Transverse colon (tissue), 4 donors: ENCODE measurements at regions not wholly inside any gene's neighbourhood (a gene's known extent, or its start where the extent isn't known, plus 50 kb on each side); places are given as distances from the start of the nearest gene placed in this dataset.

Experiments
- DNase-seq: peaks from one replicate; pipeline ENCODE4 v3.0.0-alpha.2; 2019
- H3K27ac ChIP-seq, 4 donors: fragments of 200-600 bp; sonication (generic); 2 replicates each; pipeline ENCODE4 v1.5.1; 2016 to 2018; ENCODE audit warnings: inconsistent platforms in 4 of 4
- H3K27me3 ChIP-seq: fragments of 200-600 bp; sonication (generic); 2 replicates; pipeline ENCODE4 v1.5.1; 2017; ENCODE audit warnings: inconsistent platforms
- H3K36me3 ChIP-seq, 4 donors: fragments of 200-600 bp; sonication (generic); 2 replicates each; pipeline ENCODE4 v1.5.1; 2017 to 2019; ENCODE audit warnings: inconsistent platforms in 4 of 4
- H3K4me1 ChIP-seq, 4 donors: fragments of 200-600 bp; sonication (generic); 2 replicates each; pipeline ENCODE4 v1.5.1; 2017 to 2020; ENCODE audit warnings: inconsistent platforms in 4 of 4
- H3K4me3 ChIP-seq, 4 donors: fragments of 200-600 bp; sonication (generic); 1 replicate in 1 of 4; 2 replicates in 3 of 4; pipeline versions ENCODE4 v1.5.1 to v1.6.1; 2017 to 2019; ENCODE audit warnings: inconsistent platforms in 4 of 4
- H3K9me3 ChIP-seq, 2 donors: fragments of 200-600 bp; sonication (generic); 2 replicates each; pipeline ENCODE4 v1.5.1; 2017 to 2019; ENCODE audit warnings: inconsistent platforms in 2 of 2
- CTCF ChIP-seq, 5 experiments: fragments of 200-600 bp in 3 of 5; fragments of 450-650 bp in 2 of 5; sonication (generic) in 3 of 5; IDR thresholded peaks; 1 replicate in 2 of 5; 2 replicates in 3 of 5; pipeline ENCODE4 v1.5.1; 2016 to 2017; ENCODE audit warnings: antibody characterized with exemption in 5 of 5, inconsistent platforms in 3 of 5, mild to moderate bottlenecking in 2 of 5, moderate library complexity in 1 of 5
- EP300 ChIP-seq: sonication (generic); formaldehyde crosslinking; IDR thresholded peaks from one replicate; pipeline ENCODE4 v1.6.1; 2017; ENCODE audit warnings: antibody characterized with exemption, low read depth
- POLR2A ChIP-seq: fragments of 450-650 bp; IDR thresholded peaks from one replicate; pipeline ENCODE4 v1.6.1; 2016; ENCODE audit warnings: antibody characterized with exemption, mild to moderate bottlenecking, moderate library complexity
- POLR2AphosphoS5 ChIP-seq, 3 donors: sonication (generic); formaldehyde crosslinking; IDR thresholded peaks; one replicate each; pipeline ENCODE4 v1.6.1; 2016; ENCODE audit warnings: antibody characterized with exemption in 3 of 3
- WGBS, 2 donors: methylation state at CpG; one replicate each; pipeline ENCODE4 v1.1.5; 2018; ENCODE audit warnings: low coverage in 1 of 2; 5-methylcytosine and 5-hydroxymethylcytosine counted together
- in situ Hi-C, 4 donors: fragments of 200-750 bp; cut with MboI; loops; one replicate each; pipeline versions ENCODE4 v1.15.0 to v1.15.1; 2017; ENCODE audit warnings: low sequenced_read_pairs in 3 of 4, low pct_ligation_motif_present in 1 of 4, low pct_unique_long_range_greater_than_20kb in 1 of 4
- intact Hi-C: fragments of 100-400 bp; cut with DNase I; formaldehyde crosslinking; loops from one replicate; pipeline ENCODE4 v1.15.1; 2023; ENCODE audit warnings: low total_unique reads

- DNase-seq, result no peak
- WGBS, 2 donors, result 60% methylated on average over 2 of the region's 2 CpGs; no CpG with 5 or more reads in 1 of the 2 donors
- Histone ChIP-seq H3K27me3 (no peaks in the 10 kb centered on the region), H3K9me3 (no peaks in the 10 kb centered on the region), H3K27ac (no peak overlapping the region), H3K36me3 (no peaks in the 10 kb centered on the region), H3K4me3 (no peak overlapping the region), H3K4me1 (no peaks in the 10 kb centered on the region)
- intact Hi-C loops, result no loop called here
- in situ Hi-C loops, result loop anchor here in 1 of 4 donors (25.0 kb wide), 1 partner anchor 684 kb away; no protein-coding TSS in a partner anchor
- TF ChIP-seq EP300 (no peak), POLR2AphosphoS5 (IDR thresholded peaks at IDR 0.05) (no peak), CTCF (IDR thresholded peaks at IDR 0.05) (no peak), POLR2A (no peak)
Observed at GRCh38 chr3:182703233-182703632, 90.1 kb upstream of the ATP11B start.

- Histone ChIP-seq H3K36me3 (no peaks in the 10 kb centered on the region), H3K9me3 (no peaks in the 10 kb centered on the region), H3K4me3 (no peak overlapping the region), H3K4me1 (no peaks in the 10 kb centered on the region), H3K27me3 (no peaks in the 10 kb centered on the region), H3K27ac (no peak overlapping the region)
- no peak for TF ChIP-seq POLR2AphosphoS5 (IDR thresholded peaks at IDR 0.05)
- TF ChIP-seq CTCF (IDR thresholded peaks at IDR 0.05), result no peak
- no peak for TF ChIP-seq EP300
- no peak for TF ChIP-seq POLR2A
- in situ Hi-C loops (loop anchor here in 1 of 4 donors (25.0 kb wide), 1 partner anchor 682 kb away; no protein-coding TSS in a partner anchor), intact Hi-C loops (no loop called here)
- 78 to 100% methylated on average over 2 to 4 of the region's 4 CpGs for WGBS, 2 donors
- DNase-seq, result no peak
Observed at GRCh38 chr3:182704926-182705325, 88.4 kb upstream of the ATP11B start.

GRCh38 chr3:182708810-182709209 lies 84.5 kb upstream of the ATP11B start:
- H3K27me3 ChIP-seq, result no peaks in the 10 kb centered on the region
- intact Hi-C loops, result no loop called here
- TF ChIP-seq POLR2AphosphoS5 (IDR thresholded peaks at IDR 0.05) (no peak), CTCF (IDR thresholded peaks at IDR 0.05) (no peak), POLR2A (no peak), EP300 (no peak)
- H3K27ac ChIP-seq, result no peak overlapping the region
- H3K4me1 ChIP-seq, result peaks cover 0 to 8% (median 0%) of the 10 kb centered on the region in 4 donors
- no peaks in the 10 kb centered on the region for H3K36me3 ChIP-seq
- no peaks in the 10 kb centered on the region for H3K9me3 ChIP-seq
- WGBS, 2 donors, result 25 to 88% methylated on average over 1 of the region's 1 CpG
- in situ Hi-C loops, result loop anchor here in 1 of 4 donors (25.0 kb wide), 1 partner anchor 678 kb away; no protein-coding TSS in a partner anchor
- H3K4me3 ChIP-seq, result no peak overlapping the region
- DNase-seq, result no peak

DNA sequence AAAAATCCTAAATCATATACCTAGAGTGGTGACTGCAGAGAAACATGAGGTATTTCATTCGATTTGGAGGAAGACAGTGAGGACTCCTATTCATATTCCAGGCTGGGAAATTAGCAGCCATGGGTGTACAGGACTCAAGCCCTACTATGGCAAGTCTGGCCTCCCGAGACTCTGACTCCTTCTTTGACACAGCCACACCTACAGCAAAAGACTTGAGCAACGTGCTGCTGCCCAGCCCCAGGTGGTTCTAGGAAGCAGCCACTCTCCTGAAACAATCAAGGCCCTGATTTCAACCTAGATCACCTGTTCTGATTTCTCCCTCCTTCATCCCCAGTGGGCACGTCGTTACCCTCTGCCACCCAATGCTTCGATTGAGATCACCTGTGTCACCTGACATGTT lies 84.0 kb upstream of the ATP11B start:
- H3K4me3 ChIP-seq, result no peak overlapping the region
- H3K36me3 ChIP-seq, result no peaks in the 10 kb centered on the region
- in situ Hi-C loops, result loop anchor here in 1 of 4 donors (25.0 kb wide), 1 partner anchor 678 kb away; no protein-coding TSS in a partner anchor
- H3K9me3 ChIP-seq, result no peaks in the 10 kb centered on the region
- H3K27me3 ChIP-seq, result no peaks in the 10 kb centered on the region
- intact Hi-C loops, result no loop called here
- TF ChIP-seq POLR2AphosphoS5 (IDR thresholded peaks at IDR 0.05) (no peak), EP300 (no peak), POLR2A (no peak), CTCF (IDR thresholded peaks at IDR 0.05) (no peak)
- H3K4me1 ChIP-seq, result peaks cover 0 to 10% (median under 1%) of the 10 kb centered on the region in 4 donors
- DNase-seq, result no peak
- 63 to 84% methylated on average over 1 to 6 of the region's 6 CpGs for WGBS, 2 donors
- H3K27ac ChIP-seq, result no peak overlapping the region
